Panc1 (cell line): ENCODE measurements at regions not wholly inside any gene's neighbourhood (a gene's known extent, or its start where the extent isn't known, plus 50 kb on each side); places are given as distances from the start of the nearest gene placed in this dataset.

ENCODE experiments used
- CTCF ChIP-seq: fragments of 450-650 bp; IDR thresholded peaks from 2 replicates; pipeline ENCODE4 v1.5.1; 2017; ENCODE audit warnings: mild to moderate bottlenecking
- POLR2AphosphoS5 ChIP-seq: IDR thresholded peaks from 2 replicates; pipeline ENCODE4 v1.6.1; 2012; ENCODE audit warnings: mild to moderate bottlenecking, low read depth, low read length, moderate library complexity
- SIN3A ChIP-seq: IDR thresholded peaks from 2 replicates; pipeline ENCODE4 v1.6.1; 2012; ENCODE audit warnings: low read depth, mild to moderate bottlenecking, low read length, moderate library complexity, borderline replicate concordance; ENCODE audit not compliant: insufficient read depth
- TCF7L2 ChIP-seq: IDR thresholded peaks from 2 replicates; pipeline ENCODE4 v1.6.1; 2011; ENCODE audit warnings: mild to moderate bottlenecking, low read depth, low read length, inconsistent platforms
- TF ChIP-seq, protein P1 (sequence below), 2 experiments: IDR thresholded peaks; 2 replicates each; pipeline ENCODE4 v1.6.1; 2011 to 2012; ENCODE audit warnings: low read depth in 2 of 2, control low read depth in 1 of 2, low read length in 1 of 2, mild to moderate bottlenecking in 1 of 2, moderate library complexity in 1 of 2; ENCODE audit not compliant: insufficient read depth in 1 of 2

DNA sequence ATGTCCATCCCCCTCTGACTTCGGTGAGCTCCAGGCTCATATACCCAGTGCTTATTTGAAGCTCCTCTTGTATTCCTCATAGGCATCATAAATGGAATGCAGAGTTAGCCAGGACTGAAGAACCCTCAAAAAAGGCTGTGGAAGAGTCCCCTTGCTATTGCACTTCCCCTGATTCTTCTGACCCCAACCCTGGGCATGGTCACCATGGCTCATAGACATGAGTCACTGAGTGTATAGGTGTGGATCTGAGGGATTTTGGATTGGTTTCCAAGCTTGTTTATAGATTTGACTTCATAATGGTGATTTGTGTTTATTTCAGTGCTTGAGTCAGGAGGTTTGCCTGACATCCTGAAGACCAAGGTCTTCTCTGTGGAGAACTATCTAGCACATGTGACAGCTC lies 98.4 kb upstream of the SLC38A2 start:
- TF ChIP-seq CTCF = no peak
- TF ChIP-seq, protein P1, sequence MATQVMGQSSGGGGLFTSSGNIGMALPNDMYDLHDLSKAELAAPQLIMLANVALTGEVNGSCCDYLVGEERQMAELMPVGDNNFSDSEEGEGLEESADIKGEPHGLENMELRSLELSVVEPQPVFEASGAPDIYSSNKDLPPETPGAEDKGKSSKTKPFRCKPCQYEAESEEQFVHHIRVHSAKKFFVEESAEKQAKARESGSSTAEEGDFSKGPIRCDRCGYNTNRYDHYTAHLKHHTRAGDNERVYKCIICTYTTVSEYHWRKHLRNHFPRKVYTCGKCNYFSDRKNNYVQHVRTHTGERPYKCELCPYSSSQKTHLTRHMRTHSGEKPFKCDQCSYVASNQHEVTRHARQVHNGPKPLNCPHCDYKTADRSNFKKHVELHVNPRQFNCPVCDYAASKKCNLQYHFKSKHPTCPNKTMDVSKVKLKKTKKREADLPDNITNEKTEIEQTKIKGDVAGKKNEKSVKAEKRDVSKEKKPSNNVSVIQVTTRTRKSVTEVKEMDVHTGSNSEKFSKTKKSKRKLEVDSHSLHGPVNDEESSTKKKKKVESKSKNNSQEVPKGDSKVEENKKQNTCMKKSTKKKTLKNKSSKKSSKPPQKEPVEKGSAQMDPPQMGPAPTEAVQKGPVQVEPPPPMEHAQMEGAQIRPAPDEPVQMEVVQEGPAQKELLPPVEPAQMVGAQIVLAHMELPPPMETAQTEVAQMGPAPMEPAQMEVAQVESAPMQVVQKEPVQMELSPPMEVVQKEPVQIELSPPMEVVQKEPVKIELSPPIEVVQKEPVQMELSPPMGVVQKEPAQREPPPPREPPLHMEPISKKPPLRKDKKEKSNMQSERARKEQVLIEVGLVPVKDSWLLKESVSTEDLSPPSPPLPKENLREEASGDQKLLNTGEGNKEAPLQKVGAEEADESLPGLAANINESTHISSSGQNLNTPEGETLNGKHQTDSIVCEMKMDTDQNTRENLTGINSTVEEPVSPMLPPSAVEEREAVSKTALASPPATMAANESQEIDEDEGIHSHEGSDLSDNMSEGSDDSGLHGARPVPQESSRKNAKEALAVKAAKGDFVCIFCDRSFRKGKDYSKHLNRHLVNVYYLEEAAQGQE (IDR thresholded peaks at IDR 0.05; ENCODE audit: insufficient read depth in 1 of 2, low read depth in 2 of 2, low read length in 1 of 2) = no peak
- TF ChIP-seq SIN3A = no peak
- no peak for TF ChIP-seq POLR2AphosphoS5
- TF ChIP-seq TCF7L2 = no peak
